CD1c-positive myeloid dendritic cell (primary cell): ENCODE measurements at regions not wholly inside any gene's neighbourhood (a gene's known extent, or its start where the extent isn't known, plus 50 kb on each side); places are given as distances from the start of the nearest gene placed in this dataset.

ENCODE experiments used
- DNase-seq: peaks from one replicate; pipeline ENCODE4 v3.0.0-alpha.2; 2016; ENCODE audit errors: extremely low spot score

- no peak for DNase-seq
Observed at GRCh38 chr10:125513429-125514182, 169.4 kb downstream of the TEX36 start.

GRCh38 chr10:125510998-125511397, 172.0 kb downstream of the TEX36 start:
- no peak for DNase-seq

GRCh38 chr10:125505648-125506047, 177.3 kb downstream of the TEX36 start:
- DNase-seq, result no peak

GRCh38 chr10:125502276-125502675, 180.7 kb downstream of the TEX36 start:
- DNase-seq, result no peak

- DNase-seq, result no peak
Observed at GRCh38 chr10:125495386-125495785, 187.6 kb downstream of the TEX36 start.

- DNase-seq, result no peak
Observed at GRCh38 chr10:125494651-125495239, 188.2 kb downstream of the TEX36 start.

GRCh38 chr10:125491381-125491780, 191.6 kb downstream of the TEX36 start:
- DNase-seq, result no peak

GRCh38 chr10:125489731-125490130, 193.2 kb downstream of the TEX36 start:
- no peak for DNase-seq

- no peak for DNase-seq
Observed at GRCh38 chr10:125485665-125486064, 197.3 kb downstream of the TEX36 start.

- DNase-seq, result no peak
Observed at GRCh38 chr10:125484035-125484732, 198.8 kb downstream of the TEX36 start.

GRCh38 chr10:125482637-125483036, 200.3 kb downstream of the TEX36 start:
- DNase-seq, result no peak

- no peak for DNase-seq
Observed at GRCh38 chr10:125482108-125482507, 200.9 kb downstream of the TEX36 start.

- DNase-seq, result no peak
Observed at GRCh38 chr10:125479059-125479458, 203.9 kb downstream of the TEX36 start.

- DNase-seq, result no peak
Observed at GRCh38 chr10:125475815-125476214, 207.1 kb downstream of the TEX36 start.

- DNase-seq, result no peak
Observed at GRCh38 chr10:125473143-125473793, 209.7 kb downstream of the TEX36 start.

- DNase-seq, result no peak
Observed at GRCh38 chr10:125472010-125472607, 210.9 kb downstream of the TEX36 start.

- DNase-seq, result no peak
Observed at GRCh38 chr10:125468278-125468677, 214.7 kb downstream of the TEX36 start.

GRCh38 chr10:125466685-125467084, 216.3 kb downstream of the TEX36 start:
- no peak for DNase-seq

GRCh38 chr10:125462845-125463244, 220.1 kb downstream of the TEX36 start:
- no peak for DNase-seq

- DNase-seq, result no peak
Observed at GRCh38 chr10:125460326-125460725, 222.6 kb downstream of the TEX36 start.

- no peak for DNase-seq
Observed at GRCh38 chr10:125457406-125457805, 225.6 kb downstream of the TEX36 start.

- DNase-seq, result no peak
Observed at GRCh38 chr10:125455855-125456254, 227.1 kb downstream of the TEX36 start.
